C4-2B (cell line): ENCODE measurements at regions not wholly inside any gene's neighbourhood (a gene's known extent, or its start where the extent isn't known, plus 50 kb on each side); places are given as distances from the start of the nearest gene placed in this dataset.
"Not testable (repeated sequence)": the region's sequence is repeated elsewhere in the genome, so short reads cannot be mapped to it uniquely, and the experiment has no call there.

Source experiments
- H3K27ac ChIP-seq: fragments of 450-650 bp; 2 replicates; pipeline ENCODE4 v1.5.1; 2017
- ZFX ChIP-seq: fragments of 450-650 bp; IDR thresholded peaks from 2 replicates; pipeline ENCODE4 v1.6.1; 2017
- TF ChIP-seq, protein P1 (sequence below): fragments of 450-650 bp; conservative IDR thresholded peaks from 2 replicates; pipeline ENCODE4 v1.5.1; 2017; ENCODE audit warnings: mild to moderate bottlenecking

DNA sequence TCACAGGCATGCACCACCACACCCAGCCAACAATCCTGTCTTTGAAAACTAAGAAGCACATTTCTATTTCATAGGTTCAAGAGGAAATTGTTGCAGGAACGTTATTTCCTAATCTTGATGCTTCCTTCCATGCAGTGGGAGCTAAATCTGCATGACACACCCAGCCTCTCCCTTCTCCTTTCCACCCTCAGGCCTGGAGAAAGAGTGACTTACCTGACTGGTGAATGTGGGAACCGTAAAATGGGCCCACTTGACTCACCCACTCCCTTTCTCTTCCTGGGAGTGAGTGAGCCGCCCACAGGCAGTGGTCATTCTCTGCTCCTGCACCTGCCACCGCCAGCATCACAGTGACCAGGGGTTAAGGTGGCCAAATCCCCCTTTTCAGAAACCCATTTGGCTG lies 78.2 kb downstream of the C9orf50 start:
- no peak overlapping the region for H3K27ac ChIP-seq
- no peak for TF ChIP-seq ZFX
- TF ChIP-seq, protein P1, sequence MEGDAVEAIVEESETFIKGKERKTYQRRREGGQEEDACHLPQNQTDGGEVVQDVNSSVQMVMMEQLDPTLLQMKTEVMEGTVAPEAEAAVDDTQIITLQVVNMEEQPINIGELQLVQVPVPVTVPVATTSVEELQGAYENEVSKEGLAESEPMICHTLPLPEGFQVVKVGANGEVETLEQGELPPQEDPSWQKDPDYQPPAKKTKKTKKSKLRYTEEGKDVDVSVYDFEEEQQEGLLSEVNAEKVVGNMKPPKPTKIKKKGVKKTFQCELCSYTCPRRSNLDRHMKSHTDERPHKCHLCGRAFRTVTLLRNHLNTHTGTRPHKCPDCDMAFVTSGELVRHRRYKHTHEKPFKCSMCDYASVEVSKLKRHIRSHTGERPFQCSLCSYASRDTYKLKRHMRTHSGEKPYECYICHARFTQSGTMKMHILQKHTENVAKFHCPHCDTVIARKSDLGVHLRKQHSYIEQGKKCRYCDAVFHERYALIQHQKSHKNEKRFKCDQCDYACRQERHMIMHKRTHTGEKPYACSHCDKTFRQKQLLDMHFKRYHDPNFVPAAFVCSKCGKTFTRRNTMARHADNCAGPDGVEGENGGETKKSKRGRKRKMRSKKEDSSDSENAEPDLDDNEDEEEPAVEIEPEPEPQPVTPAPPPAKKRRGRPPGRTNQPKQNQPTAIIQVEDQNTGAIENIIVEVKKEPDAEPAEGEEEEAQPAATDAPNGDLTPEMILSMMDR: no peak

DNA sequence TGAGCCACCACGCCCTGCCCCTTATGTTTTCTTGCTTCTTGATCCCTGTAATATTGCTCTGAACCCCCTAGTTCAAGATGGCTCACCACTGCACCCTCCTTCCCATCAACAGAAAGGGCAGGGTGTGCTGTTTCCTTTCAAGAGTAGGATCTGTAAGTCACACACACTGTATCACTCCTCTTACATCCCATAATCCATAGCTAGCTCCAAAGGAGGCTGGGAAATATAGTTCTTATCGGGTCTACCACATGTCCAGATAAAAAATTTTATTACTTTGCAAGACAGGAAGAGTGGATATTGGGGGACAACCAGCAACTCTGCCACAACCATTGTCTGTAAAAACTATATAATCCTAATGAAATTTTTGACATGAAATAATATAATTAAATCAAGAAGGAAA lies 79.6 kb downstream of the C9orf50 start:
- no peak for TF ChIP-seq ZFX
- TF ChIP-seq, protein P1: no peak
- no peak overlapping the region for H3K27ac ChIP-seq

DNA sequence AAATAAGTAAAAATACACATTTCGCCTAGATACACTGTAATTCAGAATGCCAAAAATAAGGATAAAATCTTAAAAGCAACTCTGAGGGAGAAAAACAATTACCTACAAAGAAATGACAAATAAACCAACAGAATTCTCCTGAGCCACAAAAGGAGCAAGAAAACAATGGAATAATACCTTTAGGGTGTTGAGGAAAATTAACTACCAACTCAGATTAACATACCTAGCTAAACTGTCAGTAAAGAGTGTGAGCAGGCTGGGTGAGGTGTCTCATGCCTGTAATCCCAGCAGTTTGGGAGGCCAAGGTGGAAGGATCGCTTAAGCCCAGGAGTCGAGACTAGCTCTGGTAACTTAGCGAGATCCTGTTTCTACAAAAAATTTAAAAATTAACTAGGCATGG lies 81.5 kb downstream of the C9orf50 start:
- H3K27ac ChIP-seq: no peak overlapping the region
- TF ChIP-seq, protein P1: no peak
- no peak for TF ChIP-seq ZFX

DNA sequence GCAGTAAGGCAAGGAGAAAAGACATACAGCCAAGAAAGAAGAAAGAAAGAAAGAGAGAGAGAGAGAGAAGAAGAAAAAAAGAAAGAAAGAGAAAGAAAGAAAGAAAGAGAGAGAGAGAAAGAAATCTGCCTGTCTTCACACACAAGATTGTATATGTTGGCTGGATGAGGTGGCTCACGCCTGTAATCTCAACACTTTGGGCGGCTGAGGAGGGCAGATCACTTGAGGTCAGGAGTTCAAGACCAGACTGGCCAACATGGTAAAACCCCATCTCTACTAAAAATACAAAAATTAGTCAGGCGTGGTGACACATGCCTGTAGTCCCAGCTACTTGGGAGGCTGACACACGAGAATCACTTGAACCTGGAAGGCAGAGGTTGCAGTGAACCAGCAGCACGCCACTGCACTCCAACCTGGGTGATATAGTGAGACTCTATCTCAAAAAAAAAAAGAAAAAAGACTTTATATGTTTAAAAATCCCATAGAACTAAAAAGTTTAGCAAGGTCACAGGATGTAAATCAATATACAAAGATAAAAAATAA lies 89.0 kb downstream of the C9orf50 start:
- not testable (repeated sequence) for H3K27ac ChIP-seq

DNA sequence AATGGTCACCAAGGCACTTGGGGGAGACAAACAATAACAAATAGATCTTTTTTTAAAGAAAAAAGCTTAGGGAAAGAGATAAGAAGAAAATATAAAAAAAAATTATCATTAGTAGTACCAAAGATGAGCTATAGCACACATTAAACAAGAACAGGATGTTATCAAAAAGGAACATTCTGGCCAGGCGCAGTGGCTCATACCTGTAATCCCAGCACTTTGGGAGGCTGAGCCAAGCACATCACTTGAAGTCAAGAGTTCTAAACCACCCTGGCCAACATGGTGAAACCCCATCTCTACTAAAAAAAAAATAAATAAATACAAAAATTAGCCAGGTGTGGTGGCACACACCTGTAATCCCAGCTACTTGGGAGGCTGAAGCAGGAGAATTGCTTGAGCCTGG lies 92.9 kb downstream of the C9orf50 start:
- not testable (repeated sequence) for H3K27ac ChIP-seq

DNA sequence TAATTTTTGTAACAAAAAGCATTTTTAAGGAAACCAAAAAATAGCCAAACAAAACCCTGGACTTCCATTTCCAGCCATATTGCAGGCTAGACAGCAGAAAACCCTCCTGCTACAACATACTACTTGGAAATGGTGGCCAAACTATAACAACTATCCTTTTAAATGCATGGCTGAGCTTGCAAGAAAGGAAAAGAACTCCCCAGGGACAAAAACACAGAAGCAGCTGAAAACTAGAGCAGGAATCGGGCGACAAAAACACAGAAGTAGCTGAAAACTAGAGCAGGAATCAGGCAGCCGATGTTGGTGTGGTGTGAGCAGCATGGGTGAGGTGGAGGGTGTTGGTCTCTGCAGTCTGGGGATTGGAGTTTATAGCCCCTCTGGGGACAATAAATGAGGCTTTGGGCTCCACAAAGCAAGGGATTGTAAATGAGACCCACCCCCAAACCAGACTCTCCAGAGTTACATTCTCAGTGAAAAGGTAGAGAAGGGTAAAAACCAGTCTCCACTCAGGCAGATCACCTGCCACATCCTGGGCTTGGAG lies 95.2 kb downstream of the C9orf50 start:
- no peak overlapping the region for H3K27ac ChIP-seq
- TF ChIP-seq ZFX: no peak
- TF ChIP-seq, protein P1: no peak

DNA sequence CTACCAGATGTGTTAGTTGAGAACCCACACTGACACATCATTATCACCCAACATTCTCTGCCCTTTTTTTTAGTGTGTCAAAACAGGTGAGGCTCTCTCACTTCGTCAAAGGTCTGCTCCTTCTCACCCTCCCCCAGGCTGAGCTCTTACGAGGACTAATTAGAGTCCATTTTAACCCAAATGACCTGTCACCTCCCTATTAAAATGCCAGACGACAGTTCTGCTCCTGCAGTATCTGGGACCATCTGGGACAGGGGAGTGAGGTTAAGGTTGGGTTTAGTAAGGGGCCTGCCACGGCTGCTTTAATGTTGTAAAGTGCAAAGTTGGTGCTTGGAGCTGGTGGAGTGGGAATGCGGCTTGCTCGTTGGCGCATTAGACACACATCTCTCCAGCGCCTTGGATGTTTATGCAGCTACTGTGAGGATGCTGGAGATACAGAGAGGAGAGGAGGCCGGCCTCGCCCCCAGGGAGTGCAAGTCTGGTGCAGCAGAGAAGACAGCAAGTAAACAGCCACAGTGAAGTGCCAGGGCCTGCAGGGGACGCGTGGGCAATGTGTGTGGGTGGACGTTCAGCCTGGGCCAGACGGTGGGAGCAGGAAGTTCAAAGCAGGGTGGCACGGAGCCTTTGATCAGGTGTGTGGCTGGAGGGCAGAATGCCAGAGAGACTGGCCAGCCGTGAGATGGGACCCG lies 96.2 kb downstream of the C9orf50 start:
- TF ChIP-seq, protein P1: no peak
- no peak for TF ChIP-seq ZFX
- no peak overlapping the region for H3K27ac ChIP-seq

DNA sequence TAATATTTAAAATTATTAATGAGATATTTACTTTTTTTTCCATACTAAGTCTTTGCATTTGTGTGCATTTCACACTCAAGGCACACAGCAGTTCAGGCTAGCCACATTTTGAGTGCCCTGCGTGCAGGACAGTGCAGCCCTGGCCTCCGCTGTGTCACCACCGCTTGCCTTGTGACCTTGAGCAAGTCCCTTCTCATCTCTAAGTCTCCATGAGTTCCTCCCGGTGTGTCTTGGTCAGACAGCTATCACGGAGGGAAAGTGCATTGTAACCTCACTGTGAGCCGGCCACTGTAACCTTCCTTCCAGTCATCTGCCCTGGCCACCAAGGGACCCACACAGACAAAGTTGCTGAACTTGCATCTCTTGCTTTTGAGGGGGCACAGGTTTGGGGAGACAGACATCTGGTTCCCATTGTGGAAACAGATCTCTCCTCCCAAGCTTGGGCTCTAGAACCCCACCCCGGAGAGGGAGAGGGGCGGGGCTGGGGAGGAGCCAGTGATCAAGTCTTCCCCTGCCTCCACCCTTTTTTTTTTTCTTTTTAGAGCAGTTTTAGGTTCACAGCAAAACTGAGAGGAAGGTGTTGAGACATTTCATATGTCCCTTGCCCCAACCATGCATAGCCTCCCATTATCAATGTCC lies 96.8 kb downstream of the C9orf50 start:
- TF ChIP-seq ZFX: no peak
- TF ChIP-seq, protein P1: no peak
- no peak overlapping the region for H3K27ac ChIP-seq
